ENCODE measurements at regions not wholly inside any gene's neighbourhood (a gene's known extent, or its start where the extent isn't known, plus 50 kb on each side); places are given as distances from the start of the nearest gene placed in this dataset.

DNA sequence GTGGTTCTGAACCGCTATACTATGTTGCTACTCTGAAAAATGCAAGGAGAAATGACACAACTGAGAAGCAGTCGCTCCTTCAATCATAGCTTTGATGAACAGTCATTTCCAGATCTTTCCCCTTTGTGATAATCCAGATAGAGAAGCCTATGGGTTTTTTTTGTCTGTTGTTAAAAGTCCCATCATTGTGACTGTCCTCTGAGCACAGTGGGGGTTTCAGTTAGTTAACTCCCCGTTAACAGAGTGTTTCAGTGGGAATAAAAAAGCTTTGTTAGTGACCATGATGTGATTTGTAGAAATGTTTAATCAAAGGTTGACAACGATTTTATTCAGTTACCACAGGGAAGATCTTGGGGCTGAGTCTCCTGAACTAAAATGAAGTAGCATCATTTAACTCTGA is 176.2 kb upstream of the MAOA start:
- TF ChIP-seq, protein P1, sequence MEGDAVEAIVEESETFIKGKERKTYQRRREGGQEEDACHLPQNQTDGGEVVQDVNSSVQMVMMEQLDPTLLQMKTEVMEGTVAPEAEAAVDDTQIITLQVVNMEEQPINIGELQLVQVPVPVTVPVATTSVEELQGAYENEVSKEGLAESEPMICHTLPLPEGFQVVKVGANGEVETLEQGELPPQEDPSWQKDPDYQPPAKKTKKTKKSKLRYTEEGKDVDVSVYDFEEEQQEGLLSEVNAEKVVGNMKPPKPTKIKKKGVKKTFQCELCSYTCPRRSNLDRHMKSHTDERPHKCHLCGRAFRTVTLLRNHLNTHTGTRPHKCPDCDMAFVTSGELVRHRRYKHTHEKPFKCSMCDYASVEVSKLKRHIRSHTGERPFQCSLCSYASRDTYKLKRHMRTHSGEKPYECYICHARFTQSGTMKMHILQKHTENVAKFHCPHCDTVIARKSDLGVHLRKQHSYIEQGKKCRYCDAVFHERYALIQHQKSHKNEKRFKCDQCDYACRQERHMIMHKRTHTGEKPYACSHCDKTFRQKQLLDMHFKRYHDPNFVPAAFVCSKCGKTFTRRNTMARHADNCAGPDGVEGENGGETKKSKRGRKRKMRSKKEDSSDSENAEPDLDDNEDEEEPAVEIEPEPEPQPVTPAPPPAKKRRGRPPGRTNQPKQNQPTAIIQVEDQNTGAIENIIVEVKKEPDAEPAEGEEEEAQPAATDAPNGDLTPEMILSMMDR (conservative IDR thresholded peaks at IDR 0.05; ENCODE audit: low read depth in 2 of 2) = no peak
- TF ChIP-seq EZH2phosphoT487 (IDR thresholded peaks at IDR 0.05; ENCODE audit: unreplicated experiment) = no peak
- TF ChIP-seq ZNF114 (CRISPR knock-in tag; IDR thresholded peaks at IDR 0.05) = no peak
- TF ChIP-seq CREB1 (CRISPR knock-in tag; IDR thresholded peaks at IDR 0.05; ENCODE audit: low read depth) = no peak
- TF ChIP-seq POLR2AphosphoS5 (IDR thresholded peaks at IDR 0.05; ENCODE audit: low read depth) = no peak
- TF ChIP-seq EZH2 (IDR thresholded peaks at IDR 0.05; ENCODE audit: low read depth, unreplicated experiment) = no peak
- TF ChIP-seq JUNB (IDR thresholded peaks at IDR 0.05; ENCODE audit: unreplicated experiment) = no peak
- TF ChIP-seq NANOG (IDR thresholded peaks at IDR 0.05; ENCODE audit: borderline replicate concordance) = no peak

Data from GM23338 (cell line).